ENCODE measurements at regions not wholly inside any gene's neighbourhood (a gene's known extent, or its start where the extent isn't known, plus 50 kb on each side); places are given as distances from the start of the nearest gene placed in this dataset.
A peak's percentile ranks its signal among the peaks of the same experiment; 100 is the strongest.

DNA sequence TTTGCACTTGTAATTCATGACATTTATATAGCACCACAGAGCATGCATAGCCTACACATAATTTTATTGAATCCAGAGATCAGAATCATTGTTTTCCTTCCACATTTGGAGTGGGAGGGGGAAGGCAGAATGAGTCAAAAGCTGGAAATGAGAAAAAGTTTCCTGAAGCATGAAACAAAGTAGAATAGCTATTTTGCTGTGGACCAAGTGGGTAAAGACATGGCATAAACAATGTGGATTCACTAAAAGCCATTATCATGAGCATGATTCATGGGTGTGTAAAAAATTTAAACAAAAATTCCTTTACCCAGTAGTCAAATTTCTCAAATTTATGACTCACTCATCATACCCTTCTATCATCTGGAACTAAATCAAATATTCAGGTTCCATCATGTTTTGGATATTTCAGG lies 97.9 kb downstream of the YIPF5 start:
- peak; percentile 92 for DNase-seq (ENCODE audit: low read depth)

DNA sequence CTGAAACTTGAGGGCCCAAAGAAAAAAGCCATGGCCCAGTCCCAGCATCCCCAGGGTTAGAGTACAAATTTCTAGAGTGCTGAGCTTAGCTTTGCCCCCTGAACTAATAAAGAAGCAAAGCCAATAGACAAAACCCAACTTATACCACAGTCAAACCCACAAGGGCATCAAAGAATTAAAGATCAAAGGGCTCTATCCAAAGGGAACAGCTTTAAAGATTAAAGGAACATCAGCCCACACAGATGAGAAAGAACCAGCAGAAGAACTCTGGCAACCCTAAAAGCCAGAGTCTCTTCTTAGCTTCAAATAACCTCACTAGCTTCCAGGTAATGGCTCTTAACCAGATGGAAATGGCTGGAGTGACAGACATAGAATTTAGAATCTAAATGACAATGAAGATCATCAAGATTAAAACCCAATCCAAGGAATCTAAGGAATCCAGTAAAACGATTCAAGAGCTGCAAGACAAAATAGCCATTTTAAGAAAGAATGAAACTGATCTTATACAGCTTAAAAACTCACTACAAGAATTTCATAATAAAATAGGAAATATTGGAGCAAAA lies 93.9 kb downstream of the YIPF5 start:
- no peak for DNase-seq (ENCODE audit: low read depth)

DNA sequence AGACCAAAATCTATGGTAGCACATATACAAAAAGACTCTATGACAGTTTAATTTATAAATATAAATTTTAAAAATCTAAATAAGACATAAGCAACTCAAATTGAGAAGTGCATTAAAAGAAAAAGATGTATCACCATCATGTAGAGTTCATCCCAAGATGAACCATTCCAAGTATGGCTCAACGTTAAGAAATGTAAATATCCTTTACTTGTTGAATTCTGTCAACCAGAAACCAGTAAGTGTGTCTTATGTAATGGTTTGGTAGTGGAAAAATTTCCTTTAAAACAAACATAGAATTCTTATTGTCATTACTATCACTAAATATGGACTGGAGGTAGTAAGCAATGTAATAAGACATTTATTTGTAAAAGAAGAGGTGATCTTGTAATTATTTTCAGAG lies 87.3 kb downstream of the YIPF5 start:
- no peak for DNase-seq (ENCODE audit: low read depth)

- DNase-seq (ENCODE audit: low read depth): no peak
Observed at GRCh38 chr5:144084971-144085370, 85.5 kb downstream of the YIPF5 start.

- no peak for DNase-seq (ENCODE audit: low read depth)
Observed at GRCh38 chr5:144085381-144085780, 85.1 kb downstream of the YIPF5 start.

GRCh38 chr5:144086295-144086694 lies 84.2 kb downstream of the YIPF5 start:
- no peak for DNase-seq (ENCODE audit: low read depth)

DNA sequence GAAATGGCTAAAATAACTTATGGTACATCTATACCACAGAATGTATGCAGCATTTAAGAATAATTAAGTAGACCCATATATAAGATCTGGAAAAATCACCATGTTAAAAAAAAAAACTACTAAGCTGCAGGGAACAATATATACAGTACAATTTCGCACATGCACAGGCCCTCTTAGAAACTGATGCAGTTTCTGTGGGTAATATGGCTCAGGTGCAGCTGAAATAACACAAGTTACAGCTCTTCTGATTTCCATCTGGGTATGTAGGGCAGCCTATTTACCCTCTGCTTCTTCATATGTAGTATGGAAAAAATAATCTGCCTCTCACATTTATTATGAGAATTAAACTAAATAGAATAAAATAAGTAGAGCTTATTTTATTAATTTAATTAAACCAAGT lies 82.9 kb downstream of the YIPF5 start:
- no peak for DNase-seq (ENCODE audit: low read depth)

- no peak for DNase-seq (ENCODE audit: low read depth)
Observed at GRCh38 chr5:144088206-144089064, 82.0 kb downstream of the YIPF5 start.

DNA sequence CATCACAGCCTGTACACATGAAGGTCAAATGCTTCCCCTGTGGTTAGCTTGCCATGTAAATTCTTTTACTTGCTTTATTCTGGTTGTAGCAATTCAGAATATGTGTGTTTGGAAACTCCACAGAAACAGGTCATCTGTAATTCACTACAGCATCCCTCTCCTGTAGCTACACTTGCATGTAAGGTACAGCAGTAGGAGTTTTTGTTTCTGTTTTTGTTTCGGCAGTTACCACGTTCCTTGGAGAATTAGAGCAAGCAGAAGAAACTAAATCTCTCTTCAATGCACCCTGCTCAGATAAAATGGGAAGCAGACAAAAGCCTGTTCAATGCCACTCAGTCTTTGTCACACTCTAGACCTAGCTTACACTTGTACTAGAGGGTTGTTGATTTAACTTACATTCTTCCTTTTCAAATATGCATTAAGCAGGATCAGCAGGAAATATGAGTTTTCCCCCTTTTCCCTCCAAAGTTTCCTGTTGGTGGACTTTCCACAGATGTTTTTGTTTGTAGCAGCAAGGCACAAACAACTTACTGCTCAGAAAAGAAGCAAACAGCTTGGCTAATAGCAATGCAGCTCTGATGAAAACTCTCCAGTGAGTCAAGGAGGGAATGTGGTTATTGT lies 80.9 kb downstream of the YIPF5 start:
- DNase-seq (ENCODE audit: low read depth): no peak

DNA sequence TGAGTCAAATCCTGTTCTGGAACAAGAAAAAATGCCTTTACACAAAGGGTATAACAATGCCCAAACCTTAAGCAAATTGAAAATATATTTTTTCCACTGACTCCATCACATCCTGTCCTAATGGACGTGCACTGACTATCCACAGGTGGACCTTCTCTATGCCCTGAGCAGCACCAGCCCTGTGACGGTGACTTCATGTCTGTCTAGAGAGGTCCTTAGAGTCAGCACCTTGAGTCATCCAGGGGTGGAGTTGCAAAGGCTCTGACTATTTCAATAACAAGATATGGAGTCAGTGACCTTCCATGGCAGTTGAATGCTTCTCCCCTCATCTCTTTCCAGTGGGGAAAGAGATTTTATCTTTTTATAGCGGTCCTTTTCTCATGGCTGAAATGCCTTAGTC lies 78.0 kb downstream of the YIPF5 start:
- no peak for DNase-seq (ENCODE audit: low read depth)

DNA sequence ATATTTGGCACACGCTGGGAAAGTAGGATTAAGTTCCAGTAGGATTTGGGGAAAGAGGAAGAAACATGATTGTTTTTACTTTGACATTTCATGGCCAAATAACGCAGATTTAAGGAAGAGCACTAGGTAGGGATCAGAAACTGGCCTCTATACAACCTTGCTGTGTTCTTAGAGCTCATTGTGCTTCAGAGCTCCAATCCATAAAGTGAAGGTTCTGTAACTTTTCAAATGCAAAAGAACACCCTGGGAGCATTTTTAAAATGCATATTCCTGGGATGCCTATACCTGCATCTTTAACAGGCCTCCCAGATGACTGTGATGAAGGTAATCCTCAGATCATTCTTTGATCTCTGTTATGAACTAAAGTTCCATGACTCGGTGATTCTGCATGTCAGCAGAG lies 77.1 kb downstream of the YIPF5 start:
- no peak for DNase-seq (ENCODE audit: low read depth)

DNA sequence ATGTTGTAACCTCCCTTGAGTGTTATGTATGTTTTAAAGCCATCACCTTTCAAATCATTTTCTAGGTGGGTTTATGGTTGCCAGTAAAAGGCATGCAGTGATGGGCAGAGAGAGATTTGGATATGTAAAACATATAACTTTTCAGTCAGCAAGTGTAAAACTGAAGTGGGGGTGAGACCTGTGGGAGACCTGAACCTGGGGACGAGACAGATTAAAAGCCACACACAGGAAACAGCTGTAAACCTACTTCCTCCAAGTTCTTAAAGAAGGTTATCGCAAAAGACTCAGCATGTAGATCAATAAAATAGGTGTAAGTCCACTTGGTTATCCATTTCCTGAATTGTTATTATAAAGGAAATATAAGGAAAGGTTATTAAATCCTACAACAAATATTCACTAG lies 76.6 kb downstream of the YIPF5 start:
- DNase-seq (ENCODE audit: low read depth): no peak

DNA sequence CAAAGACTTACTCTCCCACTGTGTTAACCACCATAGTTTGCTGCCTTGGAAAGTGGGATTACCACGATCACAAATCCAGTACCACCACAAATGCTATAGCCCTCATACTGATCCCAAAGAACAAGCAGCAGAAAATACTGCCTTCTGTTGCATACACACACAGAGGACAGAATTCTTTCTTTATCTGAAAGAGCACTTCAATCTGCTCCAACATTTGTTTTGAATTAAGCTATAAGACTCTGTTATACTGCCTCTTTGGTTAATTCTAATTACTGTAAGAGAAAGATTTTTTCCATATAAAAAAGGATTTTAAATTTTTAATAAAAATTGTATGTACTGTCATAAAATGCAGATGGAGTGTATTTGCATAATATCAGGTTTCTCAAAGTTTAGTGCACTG lies 69.8 kb downstream of the YIPF5 start:
- DNase-seq (ENCODE audit: low read depth): no peak

GRCh38 chr5:144101616-144102015 lies 68.8 kb downstream of the YIPF5 start:
- no peak for DNase-seq (ENCODE audit: low read depth)

- DNase-seq (ENCODE audit: low read depth): no peak
Observed at GRCh38 chr5:144102361-144102760, 68.1 kb downstream of the YIPF5 start.

DNA sequence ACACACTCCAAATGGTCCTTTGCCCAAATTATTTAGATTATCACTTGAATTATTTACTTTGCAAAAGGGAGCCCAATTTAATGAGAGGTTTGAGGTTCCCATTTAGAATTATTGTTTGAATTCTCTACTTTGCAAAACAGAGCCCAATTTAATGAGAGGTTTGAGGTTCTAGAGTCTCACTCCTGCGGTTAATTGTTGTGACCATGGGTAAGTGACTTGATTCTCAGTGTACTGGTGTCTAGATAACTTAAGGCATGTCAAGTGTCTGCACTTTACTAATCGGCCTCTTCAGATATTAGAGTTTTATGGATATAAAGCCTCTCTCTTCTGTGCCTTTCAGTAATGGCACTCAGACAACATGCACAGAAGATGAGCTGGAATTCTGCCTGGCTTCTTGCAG lies 67.5 kb downstream of the YIPF5 start:
- no peak for DNase-seq (ENCODE audit: low read depth)

- DNase-seq (ENCODE audit: low read depth): no peak
Observed at GRCh38 chr5:144103611-144104485, 66.6 kb downstream of the YIPF5 start.

GRCh38 chr5:144105371-144105770 lies 65.1 kb downstream of the YIPF5 start:
- DNase-seq (ENCODE audit: low read depth): no peak

DNA sequence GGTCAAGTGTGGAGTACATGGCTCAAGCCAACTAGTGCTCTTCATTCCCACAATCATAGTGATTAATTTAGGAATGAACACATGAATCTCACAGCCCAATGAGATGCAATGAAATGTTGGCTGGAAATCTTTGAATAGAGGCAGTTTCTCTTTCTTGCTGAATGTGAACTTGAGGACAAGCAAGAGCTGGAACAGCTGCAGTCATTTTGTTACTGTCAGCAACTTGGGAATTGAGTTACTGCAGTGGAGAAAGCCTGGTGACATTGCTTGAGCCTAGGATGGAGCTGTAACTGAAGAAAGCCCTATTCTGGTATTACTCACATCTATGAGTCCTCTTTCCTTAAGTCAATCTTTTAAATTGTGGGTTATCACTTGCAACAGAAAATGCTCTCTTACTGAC lies 62.3 kb downstream of the YIPF5 start:
- no peak for DNase-seq (ENCODE audit: low read depth)

All from HS-5 (cell line).